HS-5 (cell line): ENCODE measurements at regions not wholly inside any gene's neighbourhood (a gene's known extent, or its start where the extent isn't known, plus 50 kb on each side); places are given as distances from the start of the nearest gene placed in this dataset.

Experiments used
- DNase-seq: peaks from one replicate; pipeline ENCODE4 v3.0.0-alpha.2; 2012; ENCODE audit warnings: low read depth

DNA sequence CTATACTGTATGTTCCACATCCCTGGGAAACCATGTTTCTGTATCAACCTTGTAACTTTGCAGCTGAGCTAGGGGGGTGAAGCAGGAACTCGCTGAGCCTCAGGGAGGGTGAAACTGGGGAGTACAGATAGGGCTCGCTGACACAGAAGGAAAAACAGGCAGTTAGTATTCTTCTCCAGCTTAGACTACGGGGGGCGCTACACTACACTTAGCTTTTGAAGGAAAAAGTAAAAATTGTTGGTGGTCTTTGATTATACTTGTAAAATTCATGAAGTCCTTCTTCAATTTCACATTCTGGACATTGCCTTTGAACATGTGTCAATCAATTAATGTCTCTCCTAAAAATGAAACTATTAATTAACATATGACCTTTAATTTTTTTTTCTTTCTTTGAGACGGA is 73.5 kb upstream of the RGMA start:
- no peak for DNase-seq

DNA sequence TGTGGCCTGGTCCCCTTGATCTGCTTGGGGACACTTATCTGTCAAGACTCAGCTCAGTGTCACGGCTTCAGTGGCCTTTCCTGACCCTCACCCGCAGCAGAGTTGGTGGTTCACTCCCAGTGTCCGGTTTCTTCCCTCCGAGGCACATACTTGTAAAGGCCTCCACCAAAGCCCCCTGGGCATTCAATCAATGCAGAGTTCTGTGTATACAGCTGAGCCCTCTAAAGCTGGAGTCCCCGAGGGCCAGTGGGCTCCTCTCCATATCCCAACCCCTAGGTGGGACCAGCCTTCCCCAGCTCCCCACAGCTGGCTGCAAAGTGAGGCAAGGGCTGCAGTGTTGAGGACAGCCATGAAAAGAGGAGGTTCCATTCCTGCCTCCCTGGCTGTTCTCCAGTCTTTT is 70.9 kb upstream of the RGMA start:
- no peak for DNase-seq

DNA sequence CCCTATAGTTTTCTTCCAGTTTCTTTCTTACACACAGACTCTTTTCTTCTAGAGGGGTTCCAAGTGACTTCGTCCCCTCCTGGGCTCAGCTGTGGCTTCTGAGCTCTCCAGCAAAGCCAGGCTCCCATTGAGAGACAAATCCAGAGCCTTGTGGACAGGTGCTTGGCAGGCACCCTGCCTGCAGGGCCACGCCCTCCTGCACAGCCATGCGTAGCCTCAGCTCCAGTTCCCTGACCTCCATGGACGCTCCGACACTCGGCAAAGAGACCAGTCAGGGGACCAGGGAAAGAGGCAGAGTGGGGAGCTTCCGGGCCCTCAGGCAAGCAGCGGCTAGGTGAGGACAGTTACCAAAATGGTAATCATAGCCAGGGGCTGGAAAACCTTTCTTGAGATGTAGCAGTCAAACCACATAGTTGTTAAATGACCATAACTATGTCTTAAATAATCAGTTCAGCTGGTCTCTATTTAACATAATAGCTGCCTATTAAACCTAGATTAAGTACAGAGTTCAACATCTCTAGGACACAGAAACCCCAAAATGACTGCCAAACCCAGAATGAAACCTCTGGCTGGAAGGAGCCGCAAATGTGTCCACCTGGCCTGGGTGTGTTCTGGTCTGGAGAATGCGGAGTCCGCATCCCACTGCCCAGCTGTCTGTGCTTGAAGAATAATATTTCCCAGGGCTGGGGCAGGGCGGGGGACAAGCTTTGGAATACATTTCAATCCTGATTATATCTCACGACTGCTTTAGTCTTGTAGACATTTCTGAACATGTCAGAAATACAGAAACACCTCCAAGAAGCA is 69.3 kb upstream of the RGMA start:
- no peak for DNase-seq

DNA sequence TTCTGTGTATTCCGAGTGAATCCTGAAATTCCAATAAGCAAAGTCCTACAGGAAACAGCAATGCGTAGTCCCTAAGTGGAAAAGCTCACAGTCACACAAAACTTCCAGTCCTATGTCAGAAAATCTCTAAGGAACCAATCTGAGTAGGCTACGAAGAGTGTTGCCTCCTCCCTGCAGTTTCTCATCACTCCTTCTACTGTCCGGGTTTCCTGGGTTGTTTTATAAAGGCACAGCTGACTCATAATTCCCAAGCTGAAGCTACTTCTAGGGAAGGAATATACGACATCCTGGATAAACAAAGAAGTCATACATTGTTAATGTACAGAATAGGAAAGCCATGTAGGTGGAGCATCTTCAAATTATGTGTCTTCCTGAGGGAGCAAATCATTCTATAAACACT is 65.7 kb upstream of the RGMA start:
- no peak for DNase-seq

DNA sequence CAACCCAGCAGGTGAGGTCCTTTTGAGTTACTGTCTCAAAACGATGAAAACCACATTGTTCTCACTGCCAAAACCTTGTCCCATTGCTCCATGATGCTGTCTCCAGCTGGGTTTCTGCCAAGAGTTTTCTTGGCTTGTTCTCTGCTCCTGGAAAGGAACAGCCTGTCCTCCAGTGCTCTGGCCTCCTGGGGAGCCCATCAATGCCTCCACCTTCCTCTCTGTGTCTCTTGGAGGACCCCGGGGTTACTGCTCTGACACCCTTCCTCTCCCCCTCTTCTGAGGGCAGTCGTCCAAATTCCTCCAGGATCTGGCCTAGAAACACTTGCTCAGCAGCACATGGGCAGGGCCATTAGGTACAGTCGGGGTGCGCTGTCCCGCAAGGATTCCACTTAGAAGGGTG is 63.9 kb upstream of the RGMA start:
- no peak for DNase-seq

DNA sequence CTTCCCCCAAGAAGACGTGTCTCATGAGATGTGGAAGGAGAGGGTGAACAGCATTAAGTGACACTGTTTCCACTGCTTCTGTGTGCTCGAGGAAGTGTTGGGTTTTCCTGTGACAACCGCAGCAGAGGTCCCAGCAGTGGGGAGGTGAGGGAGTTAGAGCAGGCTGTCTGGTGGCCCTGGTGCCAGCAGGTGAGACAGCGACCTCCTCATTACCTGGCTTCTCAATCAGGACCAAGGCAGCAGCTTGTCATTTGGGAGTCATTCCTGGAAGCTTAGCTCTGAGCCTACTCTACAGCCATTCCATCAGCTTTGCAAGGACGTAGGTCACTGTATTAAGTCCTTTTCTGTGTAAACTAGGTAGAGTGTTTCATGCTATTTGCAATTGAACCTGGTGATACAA is 63.3 kb upstream of the RGMA start:
- DNase-seq: no peak

DNA sequence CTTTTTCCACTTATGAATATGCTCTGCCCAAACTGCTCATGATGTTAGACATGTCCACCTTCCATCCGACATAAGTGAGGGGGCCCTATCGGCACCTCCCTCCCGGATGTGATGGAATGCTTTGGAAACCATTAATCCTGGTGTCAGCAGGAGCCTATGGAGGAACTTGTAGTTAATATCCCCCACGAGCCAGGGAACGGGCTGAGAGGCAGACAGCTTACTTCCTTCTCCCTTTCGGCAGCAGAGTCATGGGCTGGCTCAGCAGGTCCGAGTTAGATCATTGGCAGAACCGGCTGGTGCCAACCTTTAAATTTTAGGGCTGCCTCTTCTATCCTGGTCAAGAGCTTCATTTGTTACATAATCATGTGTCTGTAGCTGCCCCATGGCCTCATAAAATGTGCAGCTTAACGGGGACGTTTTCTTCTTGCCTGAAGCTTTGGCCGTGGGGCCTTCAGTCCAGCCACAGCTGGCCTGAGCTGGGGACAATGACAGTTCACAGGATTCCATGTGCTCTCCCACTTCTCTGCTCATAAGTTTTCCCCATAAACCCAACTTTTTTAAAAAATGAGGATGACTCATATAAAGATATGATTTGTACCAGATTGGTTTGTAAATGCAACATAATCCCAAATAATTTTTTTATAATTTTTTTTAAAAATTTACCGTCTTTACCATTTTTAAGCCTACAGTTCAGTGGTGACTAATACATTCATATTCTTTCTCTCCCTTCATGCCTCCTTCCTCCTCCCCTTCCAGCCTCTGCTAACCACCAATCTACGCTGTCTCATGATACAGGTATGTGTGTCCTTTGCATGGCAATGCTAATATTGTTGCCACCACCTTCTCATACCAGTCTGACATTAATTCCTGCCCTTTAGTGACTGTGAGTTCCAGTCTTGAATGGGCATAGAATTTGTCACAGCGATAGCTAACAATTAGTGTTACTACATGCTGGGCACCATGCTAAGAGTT is 62.2 kb upstream of the RGMA start:
- DNase-seq: no peak

DNA sequence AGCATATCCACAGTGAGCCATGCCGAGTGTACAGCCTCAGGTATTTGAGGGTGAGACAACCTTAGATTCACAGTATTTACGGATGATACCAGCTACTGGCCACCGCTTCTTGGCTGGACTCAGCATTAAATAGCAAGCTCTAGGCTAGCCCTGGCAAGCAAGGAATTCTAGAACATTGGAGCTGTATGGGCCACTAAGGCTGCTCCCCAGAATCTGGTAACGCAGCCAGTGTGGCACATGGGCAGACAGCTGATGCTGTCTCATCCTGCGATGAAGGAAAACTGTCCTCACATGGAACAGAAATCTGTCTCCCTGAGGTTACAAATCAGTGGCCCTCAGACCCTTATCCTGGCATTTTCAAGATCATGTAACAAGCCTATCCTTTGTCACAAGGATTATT is 57.6 kb upstream of the RGMA start:
- no peak for DNase-seq

DNA sequence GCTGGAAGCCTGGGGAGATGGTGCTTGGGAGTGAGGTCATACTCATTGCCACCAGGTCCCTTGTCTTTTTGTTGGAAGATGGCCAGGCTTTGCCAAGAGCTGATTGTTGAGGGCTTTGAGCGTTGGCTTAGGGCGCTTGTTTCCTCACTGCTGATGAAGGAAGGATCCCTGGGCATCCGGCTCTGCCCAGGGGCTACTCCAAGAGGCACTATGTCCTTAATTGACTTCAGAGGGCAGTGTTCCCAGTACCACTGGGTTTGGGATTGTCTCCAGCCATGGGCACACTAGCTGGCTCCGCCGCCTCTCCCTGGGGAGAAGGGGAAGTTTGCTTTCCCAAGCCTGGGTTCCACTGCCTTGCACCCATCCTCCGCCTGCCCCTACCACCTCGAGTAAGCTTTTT is 57.2 kb upstream of the RGMA start:
- DNase-seq: no peak

DNA sequence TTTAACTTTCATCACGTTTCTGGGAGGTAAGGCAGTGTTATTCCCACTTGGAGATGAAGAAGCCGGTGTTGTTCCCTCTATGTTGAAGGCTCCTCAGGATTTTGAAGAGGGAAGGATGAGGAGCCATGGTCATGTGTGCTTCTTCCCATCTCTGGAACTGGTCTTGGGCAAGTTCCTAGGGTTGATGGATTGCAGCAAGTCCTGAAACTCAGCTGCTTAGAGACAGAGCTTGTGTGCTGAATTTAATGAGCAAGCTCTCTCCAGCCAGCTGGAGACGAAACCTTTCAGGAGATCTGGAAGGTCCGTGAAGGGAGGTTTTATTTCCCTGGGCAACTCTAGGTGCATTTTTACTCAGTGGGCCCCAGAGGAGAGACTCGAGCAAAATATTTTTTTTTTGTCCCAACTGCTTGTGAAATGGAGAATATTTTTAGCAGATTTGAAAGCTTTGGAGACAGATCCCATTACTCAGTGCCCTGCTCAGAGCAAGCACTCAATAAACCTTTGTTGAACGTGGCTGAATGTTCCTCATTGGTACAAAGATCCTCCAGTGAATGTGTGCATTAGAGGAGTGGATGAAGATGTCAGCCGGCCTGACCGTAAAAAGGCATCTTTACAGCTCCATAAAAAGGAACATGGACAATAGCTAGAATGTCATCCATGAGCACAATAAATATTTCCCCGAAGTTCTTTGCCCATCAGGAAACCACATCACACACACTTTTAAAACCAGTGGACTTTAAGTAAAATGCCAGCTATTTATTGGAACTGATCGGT is 55.6 kb upstream of the RGMA start:
- no peak for DNase-seq

DNA sequence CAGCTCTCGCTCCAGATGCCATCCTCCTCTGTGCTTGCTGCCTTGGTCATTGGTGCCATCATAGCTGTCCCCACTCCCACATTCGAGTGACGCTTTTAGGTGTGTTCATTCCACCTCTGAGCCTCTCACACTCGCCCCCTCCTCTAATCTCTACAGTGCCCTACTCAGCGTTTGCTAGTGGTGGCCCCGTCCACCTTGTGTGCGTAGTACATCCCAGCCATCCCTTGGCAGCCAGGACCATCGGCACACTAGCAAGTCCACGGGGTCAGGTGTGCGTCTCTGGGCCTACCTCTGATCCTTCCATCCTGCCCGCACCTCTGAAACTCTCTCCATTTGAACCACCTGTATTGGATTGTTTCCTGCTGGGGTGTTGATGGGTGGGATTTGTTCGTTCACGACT is 54.2 kb upstream of the RGMA start:
- DNase-seq: no peak

DNA sequence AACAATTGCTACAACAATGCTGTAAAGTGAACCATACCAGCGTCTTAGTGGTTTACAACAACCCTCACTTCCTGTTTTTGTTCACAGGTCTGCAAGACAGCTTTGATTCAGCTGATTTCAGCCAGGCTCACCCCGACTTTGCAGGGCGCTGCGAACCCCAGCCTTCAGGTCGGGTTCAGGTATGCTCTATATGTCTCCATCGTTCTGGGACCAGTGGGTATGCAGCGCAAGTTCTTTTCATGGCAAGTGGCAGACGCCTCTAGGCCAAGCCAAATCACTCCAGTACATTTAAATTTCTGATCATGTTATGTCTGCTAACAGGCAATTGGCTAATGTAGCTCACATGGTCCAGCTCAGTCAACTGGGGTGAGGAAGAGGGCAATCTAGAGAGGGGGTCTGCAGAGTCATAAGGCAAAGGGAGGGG is 52.4 kb upstream of the RGMA start:
- DNase-seq: no peak

DNA sequence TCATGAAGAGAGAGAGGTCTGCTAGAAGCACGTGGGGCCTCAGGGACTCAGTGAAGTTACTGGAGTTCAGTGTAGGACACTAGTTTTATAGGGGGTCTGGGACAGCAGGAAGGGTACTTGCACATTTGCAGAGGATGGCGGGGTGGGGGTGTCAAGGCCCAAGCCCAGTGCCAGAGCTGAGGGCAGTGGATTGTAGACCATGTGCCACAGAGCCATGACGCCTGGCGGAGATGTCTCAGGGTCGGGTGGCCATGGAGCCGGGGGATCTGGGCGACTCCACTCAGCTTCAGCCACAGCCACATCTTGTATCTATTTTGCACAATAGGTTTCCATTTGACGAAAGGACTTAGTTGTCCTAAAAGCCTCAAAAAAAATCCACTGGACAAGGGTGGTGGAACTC is 50.4 kb upstream of the RGMA start:
- no peak for DNase-seq

DNA sequence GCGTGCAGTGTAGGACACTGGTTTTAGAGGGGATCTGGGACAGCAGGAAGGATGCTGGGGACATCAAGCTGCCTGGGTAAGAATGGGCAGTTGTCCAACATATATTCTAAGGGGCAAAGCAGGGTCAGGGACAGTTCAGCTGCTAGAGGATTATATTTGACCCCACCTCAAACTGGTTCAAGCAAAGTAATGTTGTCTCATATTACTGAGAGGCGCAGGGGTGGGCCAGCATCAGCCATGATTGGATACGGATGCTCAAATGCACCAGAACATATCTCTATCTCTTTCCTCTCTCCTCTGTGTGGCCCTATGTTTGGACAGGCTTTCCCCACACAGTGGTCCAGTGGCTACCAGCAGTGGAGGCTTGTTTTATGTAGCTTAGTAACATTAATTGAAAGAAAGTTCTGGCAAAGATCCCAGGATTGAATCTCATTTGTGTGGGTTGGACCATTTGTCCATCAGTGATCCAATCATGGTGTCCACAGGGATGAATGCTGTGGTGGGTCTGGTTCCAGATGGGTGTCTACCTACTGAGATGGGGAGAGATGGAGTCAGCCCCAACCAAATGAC is 49.8 kb upstream of the RGMA start:
- no peak for DNase-seq
